ENCODE measurements at regions not wholly inside any gene's neighbourhood (a gene's known extent, or its start where the extent isn't known, plus 50 kb on each side); places are given as distances from the start of the nearest gene placed in this dataset.

DNA sequence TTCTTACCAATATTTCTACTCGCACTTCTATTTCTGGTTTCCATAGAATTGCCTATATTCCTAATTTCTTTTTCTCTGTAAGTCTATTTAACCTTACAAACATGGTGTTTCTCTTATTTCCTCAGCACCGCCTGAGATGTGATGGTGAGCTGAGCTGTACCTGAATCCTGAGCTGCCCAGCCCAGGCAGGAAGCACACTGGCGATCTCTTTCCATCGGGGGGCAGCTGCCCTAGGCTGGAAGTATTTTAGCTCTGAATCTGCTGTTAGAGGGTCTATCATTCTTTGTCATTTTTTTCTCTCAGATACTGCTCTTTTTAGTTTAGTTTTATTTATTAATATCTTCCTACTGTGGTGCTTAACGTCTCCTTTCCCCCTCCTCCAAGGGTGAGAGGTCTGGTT is 173.4 kb upstream of the SLC35B3 start:
- Histone ChIP-seq H3K27me3 (ENCODE audit: control insufficient read depth in 5 of 5, insufficient read depth in 4 of 5, low read length in 5 of 5) (no peaks in the 10 kb centered on the region), H3K4me1 (ENCODE audit: control insufficient read depth in 5 of 5, insufficient read depth in 5 of 5, low read length in 5 of 5) (no peaks in the 10 kb centered on the region), H3K9me3 (ENCODE audit: control insufficient read depth in 5 of 5, low read length in 5 of 5) (peaks cover 0 to 4% (median 0%) of the 10 kb centered on the region in 5 donors), H3K4me3 (ENCODE audit: low read depth in 1 of 5, low read length in 5 of 5) (no peak overlapping the region), H3K9ac (ENCODE audit: low read length in 5 of 5) (no peak overlapping the region), H3K36me3 (ENCODE audit: control insufficient read depth in 5 of 5, insufficient read depth in 5 of 5, low read length in 5 of 5) (no peaks in the 10 kb centered on the region), H3K27ac (ENCODE audit: low read depth, low read length) (no peak overlapping the region)

DNA sequence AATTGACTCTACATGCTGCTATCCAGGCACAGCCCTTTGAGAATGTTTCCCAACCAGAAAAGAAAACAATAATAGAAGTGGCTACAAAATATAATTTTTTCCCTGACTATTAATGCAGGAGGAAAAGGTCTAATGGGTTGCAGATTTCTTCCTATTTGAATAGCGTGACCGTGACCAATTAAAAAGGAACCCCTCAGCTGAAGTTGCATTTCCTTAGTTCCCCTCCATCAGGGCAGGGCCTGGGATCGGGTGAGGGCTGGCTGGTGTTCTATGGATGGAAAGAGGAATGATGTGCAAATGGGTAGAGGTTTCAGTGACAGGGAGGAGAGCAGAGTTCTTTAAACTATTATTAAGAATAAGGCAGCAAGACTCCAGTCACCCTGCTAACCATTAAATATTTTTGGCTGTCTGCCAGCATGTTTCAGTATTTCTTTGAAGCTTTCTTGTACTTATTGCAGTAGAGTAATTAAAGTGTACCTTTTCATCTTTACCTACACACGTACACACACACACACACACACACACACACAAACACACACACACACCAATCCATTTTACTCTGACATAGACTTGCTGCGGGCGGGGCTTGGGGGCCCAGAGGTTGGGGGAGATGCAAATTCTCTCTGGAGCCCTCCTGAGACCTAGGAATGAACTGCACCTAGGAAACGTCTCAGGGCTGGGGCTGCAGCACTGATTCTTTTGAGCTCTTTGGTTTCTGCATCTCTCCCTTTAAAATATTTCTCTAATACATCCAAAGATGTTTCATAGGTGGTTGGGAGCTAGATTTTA is 154.8 kb upstream of the SLC35B3 start:
- H3K4me3 ChIP-seq (ENCODE audit: low read depth in 1 of 5, low read length in 5 of 5): no peak overlapping the region
- H3K9me3 ChIP-seq (ENCODE audit: control insufficient read depth in 5 of 5, low read length in 5 of 5): peaks cover 0 to 7% (median 0%) of the 10 kb centered on the region in 5 donors
- no peaks in the 10 kb centered on the region for H3K27me3 ChIP-seq (ENCODE audit: control insufficient read depth in 5 of 5, insufficient read depth in 4 of 5, low read length in 5 of 5)

DNA sequence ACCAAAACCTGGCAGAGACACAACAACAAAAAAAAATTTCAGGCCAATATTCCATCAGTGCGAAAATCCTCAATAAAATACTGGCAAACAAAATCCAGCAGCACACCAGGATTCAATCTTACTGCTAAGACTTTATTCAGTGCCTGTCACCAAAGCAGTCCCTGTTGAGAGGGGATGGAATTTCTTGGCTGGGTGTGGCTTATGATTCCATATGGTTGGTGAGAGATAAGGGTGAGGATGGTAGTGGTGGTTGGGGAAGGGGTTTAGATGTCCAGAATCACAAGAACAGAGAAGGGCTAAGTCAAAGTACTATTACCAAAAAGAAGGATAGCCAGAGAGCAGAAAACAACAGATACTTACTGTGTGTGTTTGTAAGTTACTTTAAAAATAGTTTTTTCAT is 152.8 kb upstream of the SLC35B3 start:
- Histone ChIP-seq H3K4me3 (ENCODE audit: low read depth in 1 of 5, low read length in 5 of 5) (no peak overlapping the region), H3K9ac (ENCODE audit: low read length in 5 of 5) (no peak overlapping the region), H3K27ac (ENCODE audit: low read depth, low read length) (no peak overlapping the region), H3K9me3 (ENCODE audit: control insufficient read depth in 5 of 5, low read length in 5 of 5) (peaks cover 0 to 8% (median 3%) of the 10 kb centered on the region in 5 donors), H3K4me1 (ENCODE audit: control insufficient read depth in 5 of 5, insufficient read depth in 5 of 5, low read length in 5 of 5) (no peaks in the 10 kb centered on the region), H3K27me3 (ENCODE audit: control insufficient read depth in 5 of 5, insufficient read depth in 4 of 5, low read length in 5 of 5) (no peaks in the 10 kb centered on the region), H3K36me3 (ENCODE audit: control insufficient read depth in 5 of 5, insufficient read depth in 5 of 5, low read length in 5 of 5) (no peaks in the 10 kb centered on the region)

More for the DNA sequence above, 154.8 kb upstream of the SLC35B3 start:
- Histone ChIP-seq H3K27ac (ENCODE audit: low read depth, low read length) (no peak overlapping the region), H3K4me1 (ENCODE audit: control insufficient read depth in 5 of 5, insufficient read depth in 5 of 5, low read length in 5 of 5) (no peaks in the 10 kb centered on the region), H3K9ac (ENCODE audit: low read length in 5 of 5) (no peak overlapping the region), H3K36me3 (ENCODE audit: control insufficient read depth in 5 of 5, insufficient read depth in 5 of 5, low read length in 5 of 5) (no peaks in the 10 kb centered on the region)

DNA sequence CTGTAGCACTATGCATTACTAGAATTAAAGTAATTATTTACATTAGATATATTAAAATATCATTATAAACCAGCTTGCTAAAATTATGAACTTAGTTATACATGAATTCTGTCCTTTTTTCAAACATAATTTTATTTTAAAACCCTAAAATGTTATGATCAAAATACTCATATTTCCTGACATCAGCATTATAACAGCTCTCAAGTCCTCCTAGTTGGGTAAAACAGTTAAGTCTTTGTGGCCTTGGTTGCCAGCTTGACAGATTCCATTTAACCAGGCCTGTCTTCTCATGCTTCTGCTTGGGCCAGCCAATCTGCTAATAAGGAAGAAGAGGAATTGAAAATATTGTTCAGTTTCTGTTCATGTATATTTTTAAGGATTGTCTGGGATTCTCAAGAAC is 147.9 kb upstream of the SLC35B3 start:
- no peak overlapping the region for H3K4me3 ChIP-seq (ENCODE audit: low read depth in 1 of 5, low read length in 5 of 5)
- H3K36me3 ChIP-seq (ENCODE audit: control insufficient read depth in 5 of 5, insufficient read depth in 5 of 5, low read length in 5 of 5): no peaks in the 10 kb centered on the region
- no peaks in the 10 kb centered on the region for H3K4me1 ChIP-seq (ENCODE audit: control insufficient read depth in 5 of 5, insufficient read depth in 5 of 5, low read length in 5 of 5)
- peaks cover 0 to 8% (median 0%) of the 10 kb centered on the region in 5 donors for H3K9me3 ChIP-seq (ENCODE audit: control insufficient read depth in 5 of 5, low read length in 5 of 5)
- no peaks in the 10 kb centered on the region for H3K27me3 ChIP-seq (ENCODE audit: control insufficient read depth in 5 of 5, insufficient read depth in 4 of 5, low read length in 5 of 5)
- no peak overlapping the region for H3K27ac ChIP-seq (ENCODE audit: low read depth, low read length)
- no peak overlapping the region for H3K9ac ChIP-seq (ENCODE audit: low read length in 5 of 5)

DNA sequence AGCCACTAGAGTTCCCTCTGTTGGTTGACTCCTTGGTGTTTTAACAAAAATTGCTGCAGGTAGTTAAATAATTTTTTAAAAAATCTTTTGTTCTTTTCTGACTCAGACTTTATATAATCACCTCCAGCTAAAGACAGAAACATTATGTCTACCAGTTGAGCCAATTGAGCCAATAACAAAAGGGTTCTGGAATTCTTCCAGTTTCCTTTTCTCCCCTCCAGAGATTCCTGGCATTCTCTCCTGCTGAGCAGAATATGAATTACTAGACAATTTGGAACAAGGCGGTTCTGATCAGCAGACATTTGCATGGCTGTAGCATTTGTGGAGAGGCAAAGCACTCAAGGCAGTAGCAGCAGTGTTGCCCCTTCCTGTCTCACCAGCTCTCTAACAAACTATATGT is 144.0 kb upstream of the SLC35B3 start:
- no peaks in the 10 kb centered on the region for H3K4me1 ChIP-seq (ENCODE audit: control insufficient read depth in 5 of 5, insufficient read depth in 5 of 5, low read length in 5 of 5)
- H3K9ac ChIP-seq (ENCODE audit: low read length in 5 of 5): no peak overlapping the region
- no peak overlapping the region for H3K4me3 ChIP-seq (ENCODE audit: low read depth in 1 of 5, low read length in 5 of 5)
- peaks cover 0 to 5% (median 0%) of the 10 kb centered on the region in 5 donors for H3K9me3 ChIP-seq (ENCODE audit: control insufficient read depth in 5 of 5, low read length in 5 of 5)
- H3K27ac ChIP-seq (ENCODE audit: low read depth, low read length): no peak overlapping the region
- H3K27me3 ChIP-seq (ENCODE audit: control insufficient read depth in 5 of 5, insufficient read depth in 4 of 5, low read length in 5 of 5): no peaks in the 10 kb centered on the region
- no peaks in the 10 kb centered on the region for H3K36me3 ChIP-seq (ENCODE audit: control insufficient read depth in 5 of 5, insufficient read depth in 5 of 5, low read length in 5 of 5)

DNA sequence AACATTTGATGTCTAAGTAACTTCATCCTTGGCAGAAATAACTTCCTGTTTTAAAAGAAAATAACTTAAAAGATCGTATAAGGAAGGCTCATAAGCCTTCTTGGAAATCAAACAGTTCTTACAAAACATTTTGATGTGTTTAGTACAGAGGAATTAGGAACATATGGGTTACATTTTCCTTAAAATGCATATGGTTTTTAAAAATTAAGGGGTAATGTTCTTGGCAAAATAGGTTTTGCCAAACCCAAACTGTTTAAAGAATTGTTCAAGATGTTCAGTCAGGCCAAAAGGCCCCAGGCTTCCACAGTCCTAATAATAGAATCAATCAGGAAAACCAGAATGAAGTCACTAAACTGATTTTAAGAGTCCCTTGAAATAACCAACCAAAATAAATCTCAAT is 142.7 kb upstream of the SLC35B3 start:
- H3K4me1 ChIP-seq (ENCODE audit: control insufficient read depth in 5 of 5, insufficient read depth in 5 of 5, low read length in 5 of 5): no peaks in the 10 kb centered on the region
- no peaks in the 10 kb centered on the region for H3K36me3 ChIP-seq (ENCODE audit: control insufficient read depth in 5 of 5, insufficient read depth in 5 of 5, low read length in 5 of 5)
- no peaks in the 10 kb centered on the region for H3K27me3 ChIP-seq (ENCODE audit: control insufficient read depth in 5 of 5, insufficient read depth in 4 of 5, low read length in 5 of 5)
- H3K9ac ChIP-seq (ENCODE audit: low read length in 5 of 5): no peak overlapping the region
- H3K27ac ChIP-seq (ENCODE audit: low read depth, low read length): no peak overlapping the region
- no peak overlapping the region for H3K4me3 ChIP-seq (ENCODE audit: low read depth in 1 of 5, low read length in 5 of 5)
- no peaks in the 10 kb centered on the region for H3K9me3 ChIP-seq (ENCODE audit: control insufficient read depth in 5 of 5, low read length in 5 of 5)

DNA sequence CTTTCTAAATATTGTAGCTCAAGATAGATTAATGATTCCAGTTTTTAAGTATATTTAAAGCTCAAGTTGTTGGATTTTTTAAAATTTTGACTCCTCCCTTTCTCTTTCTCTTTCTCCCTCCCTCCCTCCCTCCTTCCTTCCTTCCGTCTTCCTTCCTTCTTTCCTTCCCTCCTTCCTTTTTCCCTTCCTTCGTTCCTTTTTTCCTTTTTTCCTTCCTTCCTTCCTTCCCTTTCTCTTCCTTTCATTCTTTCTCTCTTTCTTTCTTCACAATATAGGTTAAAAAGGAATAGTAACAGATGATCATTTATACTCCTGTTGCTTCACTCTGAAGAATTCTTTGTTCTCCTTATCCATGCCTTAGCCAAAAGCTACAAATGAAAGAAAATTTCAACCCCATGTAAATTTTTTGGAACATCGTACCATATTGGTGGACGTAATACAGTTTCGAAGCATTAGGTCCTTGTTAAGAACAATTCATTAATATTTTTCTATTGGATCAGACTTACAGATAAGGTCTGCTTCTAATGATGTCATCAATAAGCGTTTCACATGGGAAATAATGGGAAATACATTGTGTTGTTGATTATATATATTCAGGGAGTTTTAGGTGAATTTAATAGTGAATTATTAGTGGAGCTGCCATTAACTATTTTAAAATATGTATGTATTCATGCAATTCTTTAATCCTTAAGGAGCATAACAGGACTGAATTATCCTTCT is 139.6 kb upstream of the SLC35B3 start:
- no peaks in the 10 kb centered on the region for H3K4me1 ChIP-seq (ENCODE audit: control insufficient read depth in 5 of 5, insufficient read depth in 5 of 5, low read length in 5 of 5)
- no peaks in the 10 kb centered on the region for H3K36me3 ChIP-seq (ENCODE audit: control insufficient read depth in 5 of 5, insufficient read depth in 5 of 5, low read length in 5 of 5)
- no peaks in the 10 kb centered on the region for H3K9me3 ChIP-seq (ENCODE audit: control insufficient read depth in 5 of 5, low read length in 5 of 5)
- no peak overlapping the region for H3K27ac ChIP-seq (ENCODE audit: low read depth, low read length)
- H3K27me3 ChIP-seq (ENCODE audit: control insufficient read depth in 5 of 5, insufficient read depth in 4 of 5, low read length in 5 of 5): no peaks in the 10 kb centered on the region
- H3K4me3 ChIP-seq (ENCODE audit: low read depth in 1 of 5, low read length in 5 of 5): no peak overlapping the region
- H3K9ac ChIP-seq (ENCODE audit: low read length in 5 of 5): no peak overlapping the region

DNA sequence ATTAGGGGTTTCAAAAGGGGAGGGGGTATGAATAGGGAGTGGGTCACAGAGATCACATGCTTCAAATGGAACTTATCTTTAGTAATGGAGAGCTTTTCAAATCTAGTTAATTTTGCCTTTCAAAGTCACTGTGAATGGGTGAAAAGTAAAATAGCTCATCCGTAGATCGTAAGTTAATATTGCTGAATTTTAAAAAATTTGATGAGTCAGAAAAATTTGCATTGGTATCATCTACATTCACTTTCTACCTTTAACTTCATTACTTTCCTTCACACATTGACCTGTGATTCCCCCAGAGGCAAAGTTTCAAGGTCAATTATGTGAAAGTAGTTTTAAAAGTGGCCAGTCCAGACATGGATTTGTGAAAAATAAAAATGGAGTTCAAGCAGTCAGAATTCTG is 139.0 kb upstream of the SLC35B3 start:
- Histone ChIP-seq H3K36me3 (ENCODE audit: control insufficient read depth in 5 of 5, insufficient read depth in 5 of 5, low read length in 5 of 5) (no peaks in the 10 kb centered on the region), H3K4me3 (ENCODE audit: low read depth in 1 of 5, low read length in 5 of 5) (no peak overlapping the region), H3K9ac (ENCODE audit: low read length in 5 of 5) (no peak overlapping the region), H3K27ac (ENCODE audit: low read depth, low read length) (no peak overlapping the region), H3K9me3 (ENCODE audit: control insufficient read depth in 5 of 5, low read length in 5 of 5) (no peaks in the 10 kb centered on the region), H3K4me1 (ENCODE audit: control insufficient read depth in 5 of 5, insufficient read depth in 5 of 5, low read length in 5 of 5) (no peaks in the 10 kb centered on the region), H3K27me3 (ENCODE audit: control insufficient read depth in 5 of 5, insufficient read depth in 4 of 5, low read length in 5 of 5) (no peaks in the 10 kb centered on the region)

DNA sequence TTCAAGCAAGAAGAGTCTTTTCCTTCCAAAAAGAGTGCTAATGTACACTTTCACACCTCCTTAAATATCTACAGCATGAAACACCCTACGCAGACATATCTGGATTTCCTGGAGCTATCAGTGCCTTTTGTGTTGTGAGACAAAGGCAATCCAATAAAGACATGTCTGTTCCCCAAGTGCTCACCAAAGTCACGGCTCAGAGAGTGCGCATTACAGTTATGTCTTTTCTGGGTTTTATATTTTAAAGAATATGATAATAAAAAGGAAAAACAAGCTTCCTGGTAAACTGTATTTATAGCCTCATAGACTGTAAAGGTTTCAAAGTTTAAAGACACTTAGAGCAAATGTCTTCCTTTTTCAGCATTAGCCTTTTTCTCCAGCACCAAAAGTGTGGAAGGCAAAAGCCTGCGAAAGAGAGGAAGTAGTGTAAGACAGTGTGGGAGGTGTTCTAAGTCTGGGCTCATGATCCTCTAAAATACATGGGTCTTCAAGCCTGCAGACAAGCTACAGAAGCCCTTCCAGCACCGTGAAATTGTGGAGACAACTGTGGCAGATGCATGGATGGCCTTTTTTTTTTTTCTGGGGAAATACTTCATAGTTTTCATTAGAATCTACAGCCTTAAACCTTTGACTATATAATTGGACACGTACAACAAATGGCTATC is 135.0 kb upstream of the SLC35B3 start:
- Histone ChIP-seq H3K27ac (ENCODE audit: low read depth, low read length) (no peak overlapping the region), H3K9me3 (ENCODE audit: control insufficient read depth in 5 of 5, low read length in 5 of 5) (peaks cover 0 to 2% (median 0%) of the 10 kb centered on the region in 5 donors), H3K4me1 (ENCODE audit: control insufficient read depth in 5 of 5, insufficient read depth in 5 of 5, low read length in 5 of 5) (no peaks in the 10 kb centered on the region), H3K36me3 (ENCODE audit: control insufficient read depth in 5 of 5, insufficient read depth in 5 of 5, low read length in 5 of 5) (no peaks in the 10 kb centered on the region), H3K4me3 (ENCODE audit: low read depth in 1 of 5, low read length in 5 of 5) (no peak overlapping the region), H3K9ac (ENCODE audit: low read length in 5 of 5) (no peak overlapping the region), H3K27me3 (ENCODE audit: control insufficient read depth in 5 of 5, insufficient read depth in 4 of 5, low read length in 5 of 5) (no peaks in the 10 kb centered on the region)

DNA sequence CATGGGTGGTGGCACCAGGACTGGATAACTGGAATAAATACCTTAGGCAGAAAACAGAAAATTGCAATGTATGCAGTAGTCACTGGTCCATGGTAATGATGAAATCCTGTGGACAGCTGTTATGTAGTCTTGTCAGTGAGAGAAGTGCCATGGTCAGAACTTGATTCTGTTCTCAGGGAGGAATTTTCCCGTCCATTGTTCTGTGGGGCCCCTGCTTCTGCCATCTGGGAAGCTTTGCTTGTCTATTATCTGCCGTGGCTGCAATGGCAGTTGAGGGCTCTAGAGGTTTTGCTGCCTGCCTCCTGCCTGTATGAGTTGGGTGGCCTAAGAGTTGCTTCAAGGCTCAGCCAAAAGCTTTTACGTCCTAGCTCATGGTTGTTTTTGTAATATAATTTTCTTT is 126.8 kb upstream of the SLC35B3 start:
- Histone ChIP-seq H3K9ac (ENCODE audit: low read length in 5 of 5) (no peak overlapping the region), H3K4me3 (ENCODE audit: low read depth in 1 of 5, low read length in 5 of 5) (no peak overlapping the region), H3K27me3 (ENCODE audit: control insufficient read depth in 5 of 5, insufficient read depth in 4 of 5, low read length in 5 of 5) (no peaks in the 10 kb centered on the region), H3K36me3 (ENCODE audit: control insufficient read depth in 5 of 5, insufficient read depth in 5 of 5, low read length in 5 of 5) (no peaks in the 10 kb centered on the region), H3K4me1 (ENCODE audit: control insufficient read depth in 5 of 5, insufficient read depth in 5 of 5, low read length in 5 of 5) (no peaks in the 10 kb centered on the region), H3K9me3 (ENCODE audit: control insufficient read depth in 5 of 5, low read length in 5 of 5) (no peaks in the 10 kb centered on the region), H3K27ac (ENCODE audit: low read depth, low read length) (no peak overlapping the region)

Measured in subcutaneous abdominal adipose tissue (tissue), 5 donors.